ENCODE measurements at regions not wholly inside any gene's neighbourhood (a gene's known extent, or its start where the extent isn't known, plus 50 kb on each side); places are given as distances from the start of the nearest gene placed in this dataset.

- no peak overlapping the region for H3K4me3 ChIP-seq (ENCODE audit: extremely low read depth in 1 of 4, insufficient read depth in 2 of 4, low read depth in 3 of 4, low read length in 4 of 4)
- DNase-seq (ENCODE audit: low read depth in 1 of 2, low spot score in 2 of 2), result no peak
- H4K20me1 ChIP-seq (replicated peaks in 1 of 2; ENCODE audit: control insufficient read depth in 1 of 2, insufficient read depth in 2 of 2, low read length in 2 of 2), result no peaks in the 10 kb centered on the region
- H4K8ac ChIP-seq (ENCODE audit: extremely low read depth, insufficient read depth, low read length), result no peak overlapping the region; the same call in 1 of the 2 replicates
- H3K79me1 ChIP-seq (ENCODE audit: low read depth, low read length), result no peaks in the 10 kb centered on the region
- no peaks in the 10 kb centered on the region; the same call in 1 of the 2 replicates for H3K23me2 ChIP-seq (ENCODE audit: low read depth, low read length)
- H2BK15ac ChIP-seq (ENCODE audit: low read length), result no peak overlapping the region
- no peak overlapping the region for H3K4ac ChIP-seq (replicated peaks; ENCODE audit: insufficient read length, low read depth, low read length)
- H3K18ac ChIP-seq (ENCODE audit: extremely low read depth, low read length), result no peak overlapping the region
- no peak overlapping the region for H4K91ac ChIP-seq (replicated peaks; ENCODE audit: insufficient read length, low read length)
- H3K9ac ChIP-seq (replicated peaks in 1 of 4; ENCODE audit: extremely low read depth in 1 of 4, low read depth in 3 of 4, low read length in 3 of 4), result no peak overlapping the region
- H3K4me1 ChIP-seq (replicated peaks in 1 of 4; ENCODE audit: control insufficient read depth in 3 of 4, insufficient read depth in 4 of 4, low read length in 3 of 4), result no peaks in the 10 kb centered on the region
- no peak overlapping the region for H3K23ac ChIP-seq (ENCODE audit: insufficient read length)
- no peak overlapping the region for H4K5ac ChIP-seq (ENCODE audit: insufficient read length, low read depth, low read length)
- H3K79me2 ChIP-seq (ENCODE audit: control insufficient read depth in 1 of 2, insufficient read depth in 2 of 2, low read length in 2 of 2), result no peaks in the 10 kb centered on the region
- CTCF ChIA-PET (ENCODE audit: partially characterized antibody), result no interaction called here
- no peaks in the 10 kb centered on the region for H3K27me3 ChIP-seq (replicated peaks in 1 of 4; ENCODE audit: control insufficient read depth in 3 of 4, extremely low read depth in 1 of 4, insufficient read depth in 3 of 4, low read length in 3 of 4)
- H2AK5ac ChIP-seq (ENCODE audit: low read depth, low read length), result no peak overlapping the region
- no peak overlapping the region for H2BK5ac ChIP-seq (ENCODE audit: low read depth, low read length)
- no peaks in the 10 kb centered on the region for H3K36me3 ChIP-seq (ENCODE audit: control insufficient read depth in 2 of 4, insufficient read depth in 4 of 4, low read length in 3 of 4)
- H2BK120ac ChIP-seq (replicated peaks; ENCODE audit: low read depth, low read length), result no peak overlapping the region
- H3K56ac ChIP-seq (replicated peaks; ENCODE audit: insufficient read length, low read depth, low read length), result no peak overlapping the region
- 90% methylated on average over 6 of the region's 7 CpGs; no CpG with 5 or more reads in 1 of the 2 experiments for WGBS, 2 experiments (ENCODE audit: extremely low coverage in 1 of 2, insufficient coverage in 1 of 2, insufficient read length in 1 of 2, insufficient replicate concordance in 2 of 2, low coverage in 1 of 2, low lambda C conversion rate in 2 of 2, missing lambda C conversion rate in 1 of 2)
- H2AFZ ChIP-seq (ENCODE audit: low read length), result no peak overlapping the region
- H2BK20ac ChIP-seq (ENCODE audit: low read length), result no peak overlapping the region
- POLR2A ChIA-PET (ENCODE audit: partially characterized antibody), result no interaction called here
- H3K14ac ChIP-seq (ENCODE audit: insufficient read length), result no peak overlapping the region
- FAIRE-seq, result no peak
- H2BK12ac ChIP-seq (ENCODE audit: low read depth, low read length), result no peak overlapping the region
- H3K27ac ChIP-seq (ENCODE audit: low read depth, low read length), result no peak overlapping the region
- no peaks in the 10 kb centered on the region for H3K9me3 ChIP-seq (ENCODE audit: insufficient read depth in 2 of 2, low read depth in 1 of 2, low read length in 1 of 2)
- no peak overlapping the region for H3K4me2 ChIP-seq (ENCODE audit: insufficient read depth in 1 of 2, low read depth in 2 of 2, low read length in 2 of 2)
- TF ChIP-seq SUZ12 (IDR thresholded peaks at IDR 0.05; ENCODE audit: low read length) (no peak), BACH1 (IDR thresholded peaks at IDR 0.05; ENCODE audit: low read length) (no peak), NANOG (IDR thresholded peaks at IDR 0.05; ENCODE audit: insufficient read depth, low read depth, low read length, poor library complexity, severe bottlenecking) (no peak), HDAC2 (IDR thresholded peaks at IDR 0.05; ENCODE audit: borderline replicate concordance in 1 of 2, low read depth in 2 of 2, low read length in 2 of 2) (no peak), TAF1 (IDR thresholded peaks at IDR 0.05; ENCODE audit: low read depth, low read length) (no peak), POLR2AphosphoS5 (IDR thresholded peaks at IDR 0.05; ENCODE audit: low read depth, low read length) (no peak), BRCA1 (IDR thresholded peaks at IDR 0.05; ENCODE audit: low read depth, low read length) (no peak), CBX5 (IDR thresholded peaks at IDR 0.05; ENCODE audit: low read depth, low read length) (no peak), SAP30 (IDR thresholded peaks at IDR 0.05; ENCODE audit: insufficient read depth, insufficient replicate concordance, low read length) (no peak), RBBP5 (IDR thresholded peaks at IDR 0.05; ENCODE audit: borderline replicate concordance, low read depth, low read length) (no peak), SIX5 (IDR thresholded peaks at IDR 0.05; ENCODE audit: low read depth, low read length) (no peak), CBX8 (IDR thresholded peaks at IDR 0.05; ENCODE audit: borderline replicate concordance, low read depth, low read length) (no peak), TBP (IDR thresholded peaks at IDR 0.05; ENCODE audit: low read depth, low read length) (no peak)
- TF ChIP-seq, protein P1, sequence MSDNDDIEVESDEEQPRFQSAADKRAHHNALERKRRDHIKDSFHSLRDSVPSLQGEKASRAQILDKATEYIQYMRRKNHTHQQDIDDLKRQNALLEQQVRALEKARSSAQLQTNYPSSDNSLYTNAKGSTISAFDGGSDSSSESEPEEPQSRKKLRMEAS (IDR thresholded peaks at IDR 0.05), result no peak
Measured at GRCh38 chr9:29656641-29657406, 2083.5 kb upstream of the C9orf72 start.
